HEK293 (cell line): ENCODE measurements at regions not wholly inside any gene's neighbourhood (a gene's known extent, or its start where the extent isn't known, plus 50 kb on each side); places are given as distances from the start of the nearest gene placed in this dataset.

ENCODE experiments used
- CTCF ChIA-PET: fragments of 350-600 bp; formaldehyde crosslinking; extraction: SDS; loops from one replicate; lab custom pipeline; 2021; ENCODE audit warnings: antibody characterized with exemption; lab: Yijun Ruan, JAX
- POLR2A ChIA-PET: fragments of 300-600 bp; formaldehyde crosslinking; extraction: SDS; loops from one replicate; lab custom pipeline; 2020; ENCODE audit warnings: antibody characterized with exemption, inconsistent platforms; lab: Yijun Ruan, JAX
- H3K27ac ChIP-seq: fragments of 200-500 bp; sonication (Bioruptor generic); 2 replicates; pipeline ENCODE4 v1.5.1; 2014; ENCODE audit warnings: low read depth, low read length, control low read depth, inconsistent platforms; ENCODE audit errors: extremely low read depth
- H3K36me3 ChIP-seq, 2 experiments: fragments of 200-500 bp in 1 of 2; sonication (Bioruptor generic) in 1 of 2; 1 replicate in 1 of 2; 2 replicates in 1 of 2; pipeline ENCODE4 v1.5.1; 2014 to 2017; ENCODE audit warnings: inconsistent platforms in 2 of 2, low read length in 2 of 2; ENCODE audit not compliant: control insufficient read depth in 2 of 2, insufficient read depth in 1 of 2
- H3K4me1 ChIP-seq: fragments of 200-500 bp; sonication (Bioruptor generic); 2 replicates; pipeline ENCODE4 v1.5.1; 2014; ENCODE audit warnings: mild to moderate bottlenecking, low read length, inconsistent platforms; ENCODE audit not compliant: control insufficient read depth, insufficient read depth
- H3K4me3 ChIP-seq: 2 replicates; pipeline ENCODE4 v1.5.1; 2011; ENCODE audit warnings: low read depth, mild to moderate bottlenecking, control low read depth, low read length, moderate library complexity
- H3K9me3 ChIP-seq: fragments of 200-500 bp; sonication (Bioruptor generic); 2 replicates; pipeline ENCODE4 v1.5.1; 2014; ENCODE audit warnings: low read depth, low read length, inconsistent platforms; ENCODE audit not compliant: control insufficient read depth, insufficient read depth
- GLIS2 ChIP-seq: fragments of 450-650 bp; formaldehyde crosslinking; IDR thresholded peaks from 2 replicates; pipeline ENCODE4 v1.5.1; 2016; ENCODE audit warnings: missing biosample characterization, missing genetic modification characterization
- HOXC10 ChIP-seq: sonication (generic); formaldehyde crosslinking; IDR thresholded peaks from 2 replicates; pipeline ENCODE4 v1.8.1; 2023; ENCODE audit warnings: mild to moderate bottlenecking, missing genetic modification reagents
- KLF7 ChIP-seq: fragments of 450-650 bp; formaldehyde crosslinking; IDR thresholded peaks from 2 replicates; pipeline ENCODE4 v1.5.1; 2016; ENCODE audit warnings: missing biosample characterization, missing genetic modification characterization, borderline replicate concordance
- PRDM1 ChIP-seq: fragments of 450-650 bp; formaldehyde crosslinking; IDR thresholded peaks from 2 replicates; pipeline ENCODE4; 2016; ENCODE audit warnings: missing biosample characterization, missing genetic modification characterization
- SALL2 ChIP-seq: fragments of 450-650 bp; formaldehyde crosslinking; IDR thresholded peaks from 2 replicates; pipeline ENCODE4 v1.5.0; 2017; ENCODE audit warnings: missing biosample characterization, mild to moderate bottlenecking, missing genetic modification characterization, borderline replicate concordance
- SETDB1 ChIP-seq: IDR thresholded peaks from one replicate; pipeline ENCODE4 v1.6.1; 2017; ENCODE audit warnings: mild to moderate bottlenecking, low read length, moderate library complexity, mixed read lengths; ENCODE audit not compliant: insufficient read length
- SP3 ChIP-seq: fragments of 450-650 bp; formaldehyde crosslinking; IDR thresholded peaks from 2 replicates; pipeline ENCODE4 v1.5.1; 2016; ENCODE audit warnings: missing biosample characterization, missing genetic modification characterization
- TCF7L2 ChIP-seq: IDR thresholded peaks from 2 replicates; pipeline ENCODE4 v1.6.1; 2011; ENCODE audit warnings: low read depth, mild to moderate bottlenecking, inconsistent platforms, low read length, moderate library complexity, borderline replicate concordance
- ZBTB17 ChIP-seq: fragments of 450-650 bp; formaldehyde crosslinking; IDR thresholded peaks from 2 replicates; pipeline ENCODE4 v1.5.1; 2016; ENCODE audit warnings: missing biosample characterization, missing genetic modification characterization
- ZBTB8A ChIP-seq: fragments of 450-650 bp; formaldehyde crosslinking; IDR thresholded peaks from 2 replicates; pipeline ENCODE4 v1.5.1; 2016; ENCODE audit warnings: missing biosample characterization, missing genetic modification characterization
- ZIC2 ChIP-seq: fragments of 450-650 bp; formaldehyde crosslinking; IDR thresholded peaks from 2 replicates; pipeline ENCODE4 v1.5.1; 2016; ENCODE audit warnings: missing biosample characterization, missing genetic modification characterization
- ZNF2 ChIP-seq: fragments of 450-650 bp; formaldehyde crosslinking; IDR thresholded peaks from 2 replicates; pipeline ENCODE4 v1.5.1; 2016; ENCODE audit warnings: missing biosample characterization, missing genetic modification characterization
- ZNF223 ChIP-seq: fragments of 450-650 bp; formaldehyde crosslinking; IDR thresholded peaks from 2 replicates; pipeline ENCODE4 v1.5.1; 2016; ENCODE audit warnings: missing biosample characterization, missing genetic modification characterization
- ZNF311 ChIP-seq: fragments of 450-650 bp; formaldehyde crosslinking; IDR thresholded peaks from 2 replicates; pipeline ENCODE4 v1.5.1; 2017; ENCODE audit warnings: missing biosample characterization, missing genetic modification characterization, borderline replicate concordance
- ZNF335 ChIP-seq: fragments of 450-650 bp; formaldehyde crosslinking; conservative IDR thresholded peaks from 2 replicates; pipeline ENCODE4 v1.5.1; 2016; ENCODE audit warnings: missing biosample characterization, missing genetic modification characterization
- ZNF354C ChIP-seq: fragments of 450-650 bp; formaldehyde crosslinking; IDR thresholded peaks from 2 replicates; pipeline ENCODE4 v1.5.1; 2016; ENCODE audit warnings: missing biosample characterization, missing genetic modification characterization, low read depth, borderline replicate concordance
- ZNF423 ChIP-seq: fragments of 450-650 bp; formaldehyde crosslinking; IDR thresholded peaks from 2 replicates; pipeline ENCODE4 v1.5.1; 2016; ENCODE audit warnings: missing biosample characterization, missing genetic modification characterization
- ZNF626 ChIP-seq: fragments of 450-650 bp; sonication (Bioruptor Pico); formaldehyde crosslinking; IDR thresholded peaks from 2 replicates; pipeline ENCODE4 v1.5.1; 2018; ENCODE audit warnings: missing biosample characterization, missing genetic modification characterization, inconsistent platforms
- ZNF629 ChIP-seq: fragments of 450-650 bp; formaldehyde crosslinking; IDR thresholded peaks from 2 replicates; pipeline ENCODE4 v1.5.1; 2017; ENCODE audit warnings: missing biosample characterization, missing genetic modification characterization
- ZNF768 ChIP-seq: fragments of 450-650 bp; formaldehyde crosslinking; IDR thresholded peaks from 2 replicates; pipeline ENCODE4 v1.5.1; 2018; ENCODE audit warnings: missing biosample characterization, mild to moderate bottlenecking, missing genetic modification characterization
- TF ChIP-seq, protein P1 (sequence below): fragments of 450-650 bp; formaldehyde crosslinking; IDR thresholded peaks from 2 replicates; pipeline ENCODE4 v1.5.1; 2017; ENCODE audit warnings: missing biosample characterization, mild to moderate bottlenecking, missing genetic modification characterization, moderate library complexity
- TF ChIP-seq, protein P2 (sequence below): fragments of 450-650 bp; formaldehyde crosslinking; IDR thresholded peaks from 2 replicates; pipeline ENCODE4 v1.5.1; 2016; ENCODE audit warnings: missing biosample characterization, missing genetic modification characterization
- TF ChIP-seq, protein P3 (sequence below): fragments of 450-650 bp; formaldehyde crosslinking; IDR thresholded peaks from 2 replicates; pipeline ENCODE4 v1.5.1; 2016; ENCODE audit warnings: missing biosample characterization, missing genetic modification characterization
- TF ChIP-seq, protein P4 (sequence below): fragments of 450-650 bp; formaldehyde crosslinking; IDR thresholded peaks from 2 replicates; pipeline ENCODE4 v1.5.1; 2016; ENCODE audit warnings: missing biosample characterization, missing genetic modification characterization

DNA sequence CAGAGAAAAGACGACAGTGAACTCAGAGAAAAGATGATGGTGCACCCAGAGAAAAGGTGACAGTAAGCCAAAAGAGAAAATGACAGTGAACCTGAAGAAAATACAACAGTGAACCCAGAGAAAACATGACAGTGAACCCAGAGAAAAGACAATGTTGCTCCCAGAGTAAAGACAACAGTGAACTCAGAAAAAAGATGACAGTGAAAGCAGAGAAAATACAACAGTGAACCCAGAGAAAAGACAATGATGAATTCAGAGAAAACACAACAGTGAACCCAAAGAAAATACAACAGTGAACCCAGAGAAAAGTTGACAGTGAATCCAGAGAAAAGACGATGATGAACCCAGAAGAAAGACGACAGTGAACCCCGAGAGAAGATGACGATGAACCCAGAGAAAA lies 140.5 kb upstream of the MAP3K4 start:
- POLR2A ChIA-PET = no interaction called here
- peak; percentile 61 for TF ChIP-seq PRDM1 (tag by site-specific recombination)
- TF ChIP-seq ZBTB17 (tag by site-specific recombination) = peak; percentile 72; the same call in 1 of the 2 replicates
- TF ChIP-seq ZNF335 (tag by site-specific recombination) = no peak
- TF ChIP-seq, all 188 proteins: peak for 2
- Histone ChIP-seq H3K9me3 (no peaks in the 10 kb centered on the region), H3K4me3 (no peak overlapping the region), H3K4me1 (no peaks in the 10 kb centered on the region), H3K27ac (no peak overlapping the region), H3K36me3 (no peaks in the 10 kb centered on the region)
- CTCF ChIA-PET = no interaction called here

DNA sequence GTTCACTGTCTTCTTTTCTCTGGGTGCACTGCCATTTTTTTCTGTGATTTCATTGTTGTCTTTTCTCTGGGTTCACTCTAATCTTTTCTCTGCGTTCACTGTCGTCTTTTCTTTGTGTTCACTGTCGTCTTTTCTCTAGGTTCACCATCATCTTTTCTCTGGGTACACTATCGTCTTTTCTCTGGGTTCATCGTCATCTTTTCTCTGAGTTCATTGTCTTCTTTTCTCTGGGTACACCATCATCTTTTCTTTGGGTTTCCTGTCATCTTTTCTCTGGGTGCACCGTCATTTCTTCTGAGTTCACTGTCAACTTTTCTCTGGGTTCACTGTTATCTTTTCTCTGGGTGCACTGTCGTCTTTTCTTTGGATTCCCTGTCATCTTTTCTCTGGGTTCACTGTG lies 137.6 kb upstream of the MAP3K4 start:
- no peaks in the 10 kb centered on the region for H3K4me1 ChIP-seq
- CTCF ChIA-PET = no interaction called here
- POLR2A ChIA-PET = no interaction called here
- no peaks in the 10 kb centered on the region for H3K9me3 ChIP-seq
- H3K4me3 ChIP-seq = no peak overlapping the region
- H3K36me3 ChIP-seq = no peaks in the 10 kb centered on the region
- no peak overlapping the region for H3K27ac ChIP-seq
- no peak for TF ChIP-seq ZNF311 (tag by site-specific recombination)
- TF ChIP-seq, protein P1, sequence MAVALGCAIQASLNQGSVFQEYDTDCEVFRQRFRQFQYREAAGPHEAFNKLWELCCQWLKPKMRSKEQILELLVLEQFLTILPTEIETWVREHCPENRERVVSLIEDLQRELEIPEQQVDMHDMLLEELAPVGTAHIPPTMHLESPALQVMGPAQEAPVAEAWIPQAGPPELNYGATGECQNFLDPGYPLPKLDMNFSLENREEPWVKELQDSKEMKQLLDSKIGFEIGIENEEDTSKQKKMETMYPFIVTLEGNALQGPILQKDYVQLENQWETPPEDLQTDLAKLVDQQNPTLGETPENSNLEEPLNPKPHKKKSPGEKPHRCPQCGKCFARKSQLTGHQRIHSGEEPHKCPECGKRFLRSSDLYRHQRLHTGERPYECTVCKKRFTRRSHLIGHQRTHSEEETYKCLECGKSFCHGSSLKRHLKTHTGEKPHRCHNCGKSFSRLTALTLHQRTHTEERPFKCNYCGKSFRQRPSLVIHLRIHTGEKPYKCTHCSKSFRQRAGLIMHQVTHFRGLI = no peak
- TF ChIP-seq, protein P2, sequence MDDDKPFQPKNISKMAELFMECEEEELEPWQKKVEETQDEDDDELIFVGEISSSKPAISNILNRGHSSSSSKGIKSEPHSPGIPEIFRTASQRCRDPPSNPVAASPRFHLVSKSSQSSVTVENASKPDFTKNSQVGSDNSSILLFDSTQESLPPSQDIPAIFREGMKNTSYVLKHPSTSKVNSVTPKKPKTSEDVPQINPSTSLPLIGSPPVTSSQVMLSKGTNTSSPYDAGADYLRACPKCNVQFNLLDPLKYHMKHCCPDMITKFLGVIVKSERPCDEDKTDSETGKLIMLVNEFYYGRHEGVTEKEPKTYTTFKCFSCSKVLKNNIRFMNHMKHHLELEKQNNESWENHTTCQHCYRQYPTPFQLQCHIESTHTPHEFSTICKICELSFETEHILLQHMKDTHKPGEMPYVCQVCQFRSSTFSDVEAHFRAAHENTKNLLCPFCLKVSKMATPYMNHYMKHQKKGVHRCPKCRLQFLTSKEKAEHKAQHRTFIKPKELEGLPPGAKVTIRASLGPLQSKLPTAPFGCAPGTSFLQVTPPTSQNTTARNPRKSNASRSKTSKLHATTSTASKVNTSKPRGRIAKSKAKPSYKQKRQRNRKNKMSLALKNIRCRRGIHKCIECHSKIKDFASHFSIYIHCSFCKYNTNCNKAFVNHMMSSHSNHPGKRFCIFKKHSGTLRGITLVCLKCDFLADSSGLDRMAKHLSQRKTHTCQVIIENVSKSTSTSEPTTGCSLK (tag by site-specific recombination) = no peak
- TF ChIP-seq PRDM1 (tag by site-specific recombination) = 0 out of 2 replicates have a peak, but pooled peaks have one; percentile 32
- TF ChIP-seq ZNF223 (tag by site-specific recombination) = no peak
- TF ChIP-seq ZBTB17 (tag by site-specific recombination) = peak; percentile 81
- no peak for TF ChIP-seq ZNF423 (tag by site-specific recombination)

DNA sequence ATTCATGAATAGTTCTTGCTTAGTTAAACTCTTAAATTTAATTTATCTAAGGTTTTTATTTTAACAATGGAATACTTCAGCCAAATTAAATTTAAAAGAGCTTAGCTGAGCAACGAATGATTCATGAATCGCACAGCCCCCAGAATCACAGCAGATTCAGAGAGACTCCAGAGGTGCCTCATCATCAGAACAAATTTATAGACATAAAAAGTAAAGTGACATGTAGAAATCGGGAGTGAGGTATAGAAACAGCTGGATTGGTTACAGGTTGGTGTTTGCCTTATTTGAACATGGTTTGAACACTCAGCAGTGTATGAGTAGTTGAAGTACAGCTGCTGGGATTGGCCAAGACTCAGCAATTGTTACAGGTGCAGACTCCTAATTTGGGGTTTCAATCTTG lies 132.7 kb upstream of the MAP3K4 start:
- CTCF ChIA-PET = interaction anchor here (0.7 to 1.7 kb wide), 2 partner anchors 71 to 135 kb away, joined by 3 read pairs; no protein-coding TSS in a partner anchor
- Histone ChIP-seq H3K4me1 (no peaks in the 10 kb centered on the region), H3K9me3 (no peaks in the 10 kb centered on the region), H3K4me3 (no peak overlapping the region), H3K36me3 (no peaks in the 10 kb centered on the region), H3K27ac (no peak overlapping the region)
- TF ChIP-seq HOXC10 (CRISPR knock-in tag) = no peak
- TF ChIP-seq, protein P3, sequence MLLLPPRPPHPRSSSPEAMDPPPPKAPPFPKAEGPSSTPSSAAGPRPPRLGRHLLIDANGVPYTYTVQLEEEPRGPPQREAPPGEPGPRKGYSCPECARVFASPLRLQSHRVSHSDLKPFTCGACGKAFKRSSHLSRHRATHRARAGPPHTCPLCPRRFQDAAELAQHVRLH = no peak
- TF ChIP-seq SALL2 (tag by site-specific recombination) = no peak
- no peak for TF ChIP-seq TCF7L2
- TF ChIP-seq SETDB1 = no peak
- POLR2A ChIA-PET = no interaction called here

DNA sequence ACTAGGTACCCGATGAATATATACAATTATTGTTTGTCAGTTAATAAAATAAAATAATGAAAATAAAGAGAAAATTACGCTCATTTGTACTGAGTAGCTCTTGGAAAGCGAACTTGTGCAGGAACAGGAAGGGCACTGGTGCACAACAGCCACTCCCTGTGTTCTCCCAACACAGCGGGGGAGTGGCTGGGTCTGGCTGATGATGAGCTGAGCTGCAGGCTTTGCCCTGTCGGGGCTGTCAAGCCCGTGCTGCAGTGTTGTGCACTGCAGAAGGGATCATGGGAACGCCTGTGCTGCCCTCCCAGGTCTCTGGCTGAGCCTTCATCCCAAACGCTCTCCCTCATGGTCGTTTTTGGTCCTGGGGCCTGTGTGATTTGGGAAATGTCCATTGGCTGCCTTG lies 131.7 kb upstream of the MAP3K4 start:
- Histone ChIP-seq H3K36me3 (no peaks in the 10 kb centered on the region), H3K4me3 (no peak overlapping the region), H3K9me3 (no peaks in the 10 kb centered on the region), H3K27ac (no peak overlapping the region), H3K4me1 (no peaks in the 10 kb centered on the region)
- CTCF ChIA-PET = interaction anchor here (0.5 to 1.7 kb wide), 6 partner anchors 29 to 762 kb away, joined by 3 to 5 read pairs (median 3); no protein-coding TSS in a partner anchor
- POLR2A ChIA-PET = no interaction called here
- TF ChIP-seq ZNF2 (tag by site-specific recombination) (no peak), ZBTB8A (no peak), ZNF768 (no peak), SP3 (tag by site-specific recombination) (no peak), ZNF354C (tag by site-specific recombination) (no peak), ZNF629 (no peak), ZNF626 (tag by site-specific recombination) (no peak), GLIS2 (tag by site-specific recombination) (no peak), KLF7 (tag by site-specific recombination) (no peak), ZIC2 (tag by site-specific recombination) (no peak), ZNF335 (tag by site-specific recombination) (no peak)
- TF ChIP-seq, protein P4, sequence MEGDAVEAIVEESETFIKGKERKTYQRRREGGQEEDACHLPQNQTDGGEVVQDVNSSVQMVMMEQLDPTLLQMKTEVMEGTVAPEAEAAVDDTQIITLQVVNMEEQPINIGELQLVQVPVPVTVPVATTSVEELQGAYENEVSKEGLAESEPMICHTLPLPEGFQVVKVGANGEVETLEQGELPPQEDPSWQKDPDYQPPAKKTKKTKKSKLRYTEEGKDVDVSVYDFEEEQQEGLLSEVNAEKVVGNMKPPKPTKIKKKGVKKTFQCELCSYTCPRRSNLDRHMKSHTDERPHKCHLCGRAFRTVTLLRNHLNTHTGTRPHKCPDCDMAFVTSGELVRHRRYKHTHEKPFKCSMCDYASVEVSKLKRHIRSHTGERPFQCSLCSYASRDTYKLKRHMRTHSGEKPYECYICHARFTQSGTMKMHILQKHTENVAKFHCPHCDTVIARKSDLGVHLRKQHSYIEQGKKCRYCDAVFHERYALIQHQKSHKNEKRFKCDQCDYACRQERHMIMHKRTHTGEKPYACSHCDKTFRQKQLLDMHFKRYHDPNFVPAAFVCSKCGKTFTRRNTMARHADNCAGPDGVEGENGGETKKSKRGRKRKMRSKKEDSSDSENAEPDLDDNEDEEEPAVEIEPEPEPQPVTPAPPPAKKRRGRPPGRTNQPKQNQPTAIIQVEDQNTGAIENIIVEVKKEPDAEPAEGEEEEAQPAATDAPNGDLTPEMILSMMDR = no peak
